SK-N-SH treated with all-trans-retinoic acid at 6 μM for 48 hours (cell line): ENCODE measurements at regions not wholly inside any gene's neighbourhood (a gene's known extent, or its start where the extent isn't known, plus 50 kb on each side); places are given as distances from the start of the nearest gene placed in this dataset.

Experiments used
- ATAC-seq: fragments of 200-7000 bp; cut with Tn5 transposase; 3 replicates; pipeline ENCODE4 v1.9.1; 2020; ENCODE audit warnings: mild to moderate bottlenecking, moderate library complexity
- ARNTL ChIP-seq: fragments of 450-650 bp; formaldehyde crosslinking; IDR thresholded peaks from 2 replicates; pipeline ENCODE4 v1.5.0; 2020; ENCODE audit warnings: low read depth, mild to moderate bottlenecking, moderate library complexity, borderline replicate concordance
- BACH2 ChIP-seq: fragments of 250-450 bp; sonication (Bioruptor Pico); IDR thresholded peaks from 2 replicates; pipeline ENCODE4 v1.9.0; 2021; ENCODE audit warnings: mild to moderate bottlenecking, borderline replicate concordance
- CREB5 ChIP-seq: fragments of 250-450 bp; sonication (Bioruptor Pico); IDR thresholded peaks from 2 replicates; pipeline ENCODE4 v1.5.1; 2020; ENCODE audit warnings: low read depth, mild to moderate bottlenecking, moderate library complexity
- CSDC2 ChIP-seq: fragments of 250-450 bp; sonication (Bioruptor Pico); IDR thresholded peaks from 2 replicates; pipeline ENCODE4 v1.5.0; 2020; ENCODE audit warnings: mild to moderate bottlenecking, moderate library complexity
- CSRNP3 ChIP-seq: fragments of 250-450 bp; sonication (Bioruptor Pico); IDR thresholded peaks from 2 replicates; pipeline ENCODE4 v1.5.1; 2021; ENCODE audit warnings: mild to moderate bottlenecking, moderate library complexity
- ESRRG ChIP-seq: fragments of 250-450 bp; sonication (Bioruptor Pico); IDR thresholded peaks from 2 replicates; pipeline ENCODE4 v1.6.1; 2021; ENCODE audit warnings: mild to moderate bottlenecking
- ISL1 ChIP-seq: fragments of 250-450 bp; sonication (Bioruptor Pico); IDR thresholded peaks from 2 replicates; pipeline ENCODE4 v2.1.2; 2022; ENCODE audit warnings: mild to moderate bottlenecking, moderate library complexity
- OSR1 ChIP-seq: fragments of 250-450 bp; sonication (Bioruptor Pico); IDR thresholded peaks from 2 replicates; pipeline ENCODE4 v1.8.0; 2022; ENCODE audit warnings: moderate library complexity, mild to moderate bottlenecking, inconsistent platforms
- PATZ1 ChIP-seq: fragments of 250-450 bp; sonication (Bioruptor Pico); IDR thresholded peaks from 2 replicates; pipeline ENCODE4 v1.8.0; 2020; ENCODE audit warnings: mild to moderate bottlenecking, moderate library complexity, borderline replicate concordance
- POU6F1 ChIP-seq: fragments of 250-450 bp; sonication (Bioruptor Pico); IDR thresholded peaks from 2 replicates; pipeline ENCODE4 v1.8.0; 2021; ENCODE audit warnings: low read depth, mild to moderate bottlenecking, moderate library complexity, borderline replicate concordance
- PPARA ChIP-seq: fragments of 250-450 bp; sonication (Bioruptor Pico); IDR thresholded peaks from 2 replicates; pipeline ENCODE4 v1.5.0; 2020; ENCODE audit warnings: mild to moderate bottlenecking, borderline replicate concordance
- RARB ChIP-seq: fragments of 250-450 bp; sonication (Bioruptor Pico); IDR thresholded peaks from 2 replicates; pipeline ENCODE4 v1.8.0; 2021; ENCODE audit warnings: mild to moderate bottlenecking, moderate library complexity
- SNAI2 ChIP-seq: fragments of 250-450 bp; sonication (Bioruptor Pico); IDR thresholded peaks from 2 replicates; pipeline ENCODE4 v1.5.0; 2020; ENCODE audit warnings: mild to moderate bottlenecking, moderate library complexity
- TCF4 ChIP-seq: fragments of 250-450 bp; sonication (Bioruptor Pico); IDR thresholded peaks from 2 replicates; pipeline ENCODE4 v1.8.0; 2021; ENCODE audit warnings: mild to moderate bottlenecking, moderate library complexity, borderline replicate concordance
- TOX ChIP-seq: fragments of 250-450 bp; sonication (Bioruptor Pico); IDR thresholded peaks from 2 replicates; pipeline ENCODE4 v1.8.0; 2021; ENCODE audit warnings: mild to moderate bottlenecking, moderate library complexity, borderline replicate concordance
- TSHZ2 ChIP-seq: fragments of 250-450 bp; sonication (Bioruptor Pico); IDR thresholded peaks from 2 replicates; pipeline ENCODE4 v1.5.0; 2020; ENCODE audit warnings: mild to moderate bottlenecking, moderate library complexity
- ZC3H10 ChIP-seq: fragments of 250-450 bp; sonication (Bioruptor Pico); IDR thresholded peaks from 2 replicates; pipeline ENCODE4 v1.5.1; 2021; ENCODE audit warnings: mild to moderate bottlenecking, moderate library complexity
- ZFP3 ChIP-seq: fragments of 250-450 bp; sonication (Bioruptor Pico); IDR thresholded peaks from 2 replicates; pipeline ENCODE4 v1.5.0; 2020; ENCODE audit warnings: mild to moderate bottlenecking, moderate library complexity
- ZFP30 ChIP-seq: fragments of 450-650 bp; formaldehyde crosslinking; IDR thresholded peaks from 2 replicates; pipeline ENCODE4 v1.5.0; 2022; ENCODE audit warnings: mild to moderate bottlenecking, moderate library complexity
- ZNF565 ChIP-seq: fragments of 450-650 bp; formaldehyde crosslinking; conservative IDR thresholded peaks from 2 replicates; pipeline ENCODE4 v1.5.0; 2020; ENCODE audit warnings: low read depth, mild to moderate bottlenecking, moderate library complexity
- ZNF70 ChIP-seq: fragments of 450-650 bp; formaldehyde crosslinking; IDR thresholded peaks from 2 replicates; pipeline ENCODE4 v1.5.0; 2020; ENCODE audit warnings: mild to moderate bottlenecking, moderate library complexity
- ZNF8 ChIP-seq: fragments of 450-650 bp; formaldehyde crosslinking; IDR thresholded peaks from 2 replicates; pipeline ENCODE4 v1.5.0; 2020; ENCODE audit warnings: mild to moderate bottlenecking, moderate library complexity

GRCh38 chr5:96218653-96219052 lies 214.4 kb downstream of the PCSK1 start:
- no peak for TF ChIP-seq ZC3H10
- TF ChIP-seq ZNF70 (CRISPR knock-in tag) = no peak
- TF ChIP-seq ZFP3 (CRISPR knock-in tag) = no peak
- TF ChIP-seq ESRRG (CRISPR knock-in tag) = no peak
- TF ChIP-seq ZNF565 (CRISPR knock-in tag) = no peak
- no peak for TF ChIP-seq CSRNP3
- TF ChIP-seq CSDC2 = no peak
- no peak for TF ChIP-seq ARNTL
- TF ChIP-seq RARB = no peak
- no peak for TF ChIP-seq OSR1
- no peak for TF ChIP-seq PPARA (CRISPR knock-in tag)
- TF ChIP-seq ISL1 = no peak
- TF ChIP-seq PATZ1 (CRISPR knock-in tag) = no peak
- no peak for TF ChIP-seq CREB5 (CRISPR knock-in tag)
- no peak for TF ChIP-seq ZNF8 (CRISPR knock-in tag)

GRCh38 chr5:96214442-96215197 lies 218.4 kb downstream of the PCSK1 start:
- TF ChIP-seq CSDC2 (no peak), TSHZ2 (CRISPR knock-in tag) (no peak), TCF4 (CRISPR knock-in tag) (no peak), ZNF70 (CRISPR knock-in tag) (no peak), ESRRG (CRISPR knock-in tag) (no peak), TOX (CRISPR knock-in tag) (no peak), ZC3H10 (no peak), SNAI2 (CRISPR knock-in tag) (no peak), ARNTL (no peak), POU6F1 (CRISPR knock-in tag) (no peak), CREB5 (CRISPR knock-in tag) (no peak)
- no peak for ATAC-seq

More at GRCh38 chr5:96218653-96219052, 214.4 kb downstream of the PCSK1 start:
- ATAC-seq = no peak

GRCh38 chr5:96209829-96210228 lies 223.2 kb downstream of the PCSK1 start:
- peak; percentile 60 for ATAC-seq
- TF ChIP-seq ZFP3 (CRISPR knock-in tag) (no peak), CSDC2 (no peak), ZNF70 (CRISPR knock-in tag) (no peak), BACH2 (no peak), ZFP30 (no peak), ARNTL (no peak), SNAI2 (CRISPR knock-in tag) (no peak), ESRRG (CRISPR knock-in tag) (no peak), ISL1 (no peak), ZC3H10 (no peak), PATZ1 (CRISPR knock-in tag) (no peak), CSRNP3 (no peak), RARB (no peak), OSR1 (no peak), ZNF8 (CRISPR knock-in tag) (no peak)
